ENCODE measurements at regions not wholly inside any gene's neighbourhood (a gene's known extent, or its start where the extent isn't known, plus 50 kb on each side); places are given as distances from the start of the nearest gene placed in this dataset.

GRCh38 chr4:128566693-128567092, 242.8 kb upstream of the JADE1 start:
- TF ChIP-seq, protein P1, sequence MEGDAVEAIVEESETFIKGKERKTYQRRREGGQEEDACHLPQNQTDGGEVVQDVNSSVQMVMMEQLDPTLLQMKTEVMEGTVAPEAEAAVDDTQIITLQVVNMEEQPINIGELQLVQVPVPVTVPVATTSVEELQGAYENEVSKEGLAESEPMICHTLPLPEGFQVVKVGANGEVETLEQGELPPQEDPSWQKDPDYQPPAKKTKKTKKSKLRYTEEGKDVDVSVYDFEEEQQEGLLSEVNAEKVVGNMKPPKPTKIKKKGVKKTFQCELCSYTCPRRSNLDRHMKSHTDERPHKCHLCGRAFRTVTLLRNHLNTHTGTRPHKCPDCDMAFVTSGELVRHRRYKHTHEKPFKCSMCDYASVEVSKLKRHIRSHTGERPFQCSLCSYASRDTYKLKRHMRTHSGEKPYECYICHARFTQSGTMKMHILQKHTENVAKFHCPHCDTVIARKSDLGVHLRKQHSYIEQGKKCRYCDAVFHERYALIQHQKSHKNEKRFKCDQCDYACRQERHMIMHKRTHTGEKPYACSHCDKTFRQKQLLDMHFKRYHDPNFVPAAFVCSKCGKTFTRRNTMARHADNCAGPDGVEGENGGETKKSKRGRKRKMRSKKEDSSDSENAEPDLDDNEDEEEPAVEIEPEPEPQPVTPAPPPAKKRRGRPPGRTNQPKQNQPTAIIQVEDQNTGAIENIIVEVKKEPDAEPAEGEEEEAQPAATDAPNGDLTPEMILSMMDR (conservative IDR thresholded peaks at IDR 0.05) = no peak
- TF ChIP-seq ZFX (IDR thresholded peaks at IDR 0.05) = no peak
